Ovary (tissue), 7 donors: ENCODE measurements at regions not wholly inside any gene's neighbourhood (a gene's known extent, or its start where the extent isn't known, plus 50 kb on each side); places are given as distances from the start of the nearest gene placed in this dataset.
"Not testable (repeated sequence)": the region's sequence is repeated elsewhere in the genome, so short reads cannot be mapped to it uniquely, and the experiment has no call there.

Experiments
- DNase-seq, 5 donors: peaks; one replicate each; pipeline ENCODE4 v3.0.0-alpha.2; 2019 to 2020
- H3K27ac ChIP-seq, 2 donors: fragments of 200-600 bp; one replicate each; pipeline versions ENCODE4 v1.5.1 to v1.8.0; 2019 to 2022
- H3K27me3 ChIP-seq: fragments of 200-600 bp; one replicate; pipeline ENCODE4 v1.8.0; 2022
- H3K36me3 ChIP-seq: fragments of 200-600 bp; sonication (generic); one replicate; pipeline ENCODE4 v1.5.1; 2019
- H3K4me1 ChIP-seq: one replicate; pipeline ENCODE4 v1.8.1; 2013; ENCODE audit warnings: mild to moderate bottlenecking, moderate library complexity; ENCODE audit not compliant: insufficient read depth
- H3K4me3 ChIP-seq: fragments of 200-600 bp; sonication (generic); one replicate; pipeline ENCODE4 v1.5.1; 2017
- H3K9me3 ChIP-seq, 2 donors: fragments of 200-600 bp in 1 of 2; sonication (generic) in 1 of 2; one replicate each; pipeline versions ENCODE4 v1.5.1 to v1.8.1; 2013 to 2019; ENCODE audit warnings: mild to moderate bottlenecking in 1 of 2, moderate library complexity in 1 of 2
- EP300 ChIP-seq: sonication (generic); formaldehyde crosslinking; IDR thresholded peaks from one replicate; pipeline ENCODE4 v1.6.1; 2017; ENCODE audit warnings: antibody characterized with exemption
- POLR2A ChIP-seq: fragments of 450-650 bp; IDR thresholded peaks from one replicate; pipeline ENCODE4 v1.6.1; 2017; ENCODE audit warnings: antibody characterized with exemption, mild to moderate bottlenecking, moderate library complexity
- WGBS, 3 donors: extraction: QIAGEN DNeasy Blood & Tissue Kit in 1 of 3; methylation state at CpG; one replicate each; pipeline versions ENCODE4 v1.1.5 to v1.1.7; 2013 to 2017; 5-methylcytosine and 5-hydroxymethylcytosine counted together
- intact Hi-C, 4 donors: fragments of 100-400 bp; cut with DNase I; formaldehyde crosslinking; loops; one replicate each; pipeline versions ENCODE4 v1.11.0 to v1.15.1; 2022 to 2023
- TF ChIP-seq, protein P1 (sequence below), 3 donors: fragments of 450-650 bp in 2 of 3; fragments of 200-600 bp in 1 of 3; IDR thresholded peaks; one replicate each; pipeline versions ENCODE4 v1.5.1 to v1.8.0; 2016 to 2022; ENCODE audit warnings: antibody characterized with exemption in 3 of 3, mild to moderate bottlenecking in 1 of 3
- donor health status: DM: no; HTN: no; CAD: no; lungs with moderate emphysema.
- donor health status: DM: no; HTN: no; CAD: no.
- donor health status: Bipolar disorder and iron deficiency.
- donor health status: DM: no; HTN: no; CAD: no.
- donor health status: DM: yes; HTN: yes; CAD: no.

DNA sequence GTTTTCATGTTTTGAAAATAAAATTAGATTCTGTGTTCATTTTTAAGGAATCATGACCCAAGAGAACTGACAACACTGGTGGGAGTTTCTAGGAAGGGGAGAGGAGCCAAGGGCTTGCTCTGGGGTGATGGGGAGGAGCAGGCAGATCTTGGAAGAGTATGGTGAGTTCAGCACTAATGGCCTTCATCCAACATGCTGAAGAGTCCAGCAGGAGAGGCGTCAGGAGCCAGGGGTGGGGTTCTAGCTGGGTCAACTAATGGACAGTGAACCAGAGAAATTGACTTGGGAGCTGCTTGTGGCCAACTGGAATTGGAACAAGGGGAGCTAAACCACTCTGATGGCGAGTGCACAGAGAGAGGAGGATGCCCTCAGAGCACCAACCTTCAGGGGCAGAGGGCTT is 107.1 kb downstream of the MRPL14 start:
- 42 to 45% (median 44%) methylated on average over 2 of the region's 2 CpGs for WGBS, 3 donors
- TF ChIP-seq, protein P1, sequence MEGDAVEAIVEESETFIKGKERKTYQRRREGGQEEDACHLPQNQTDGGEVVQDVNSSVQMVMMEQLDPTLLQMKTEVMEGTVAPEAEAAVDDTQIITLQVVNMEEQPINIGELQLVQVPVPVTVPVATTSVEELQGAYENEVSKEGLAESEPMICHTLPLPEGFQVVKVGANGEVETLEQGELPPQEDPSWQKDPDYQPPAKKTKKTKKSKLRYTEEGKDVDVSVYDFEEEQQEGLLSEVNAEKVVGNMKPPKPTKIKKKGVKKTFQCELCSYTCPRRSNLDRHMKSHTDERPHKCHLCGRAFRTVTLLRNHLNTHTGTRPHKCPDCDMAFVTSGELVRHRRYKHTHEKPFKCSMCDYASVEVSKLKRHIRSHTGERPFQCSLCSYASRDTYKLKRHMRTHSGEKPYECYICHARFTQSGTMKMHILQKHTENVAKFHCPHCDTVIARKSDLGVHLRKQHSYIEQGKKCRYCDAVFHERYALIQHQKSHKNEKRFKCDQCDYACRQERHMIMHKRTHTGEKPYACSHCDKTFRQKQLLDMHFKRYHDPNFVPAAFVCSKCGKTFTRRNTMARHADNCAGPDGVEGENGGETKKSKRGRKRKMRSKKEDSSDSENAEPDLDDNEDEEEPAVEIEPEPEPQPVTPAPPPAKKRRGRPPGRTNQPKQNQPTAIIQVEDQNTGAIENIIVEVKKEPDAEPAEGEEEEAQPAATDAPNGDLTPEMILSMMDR (IDR thresholded peaks at IDR 0.05) = no peak
- no peak for TF ChIP-seq EP300
- TF ChIP-seq POLR2A = no peak
- peak; percentile 33 to 67 (median 49) for DNase-seq
- H3K4me3 ChIP-seq = no peak overlapping the region
- intact Hi-C loops = no loop called here
- no peaks in the 10 kb centered on the region for H3K36me3 ChIP-seq
- peaks cover 2% of the 10 kb centered on the region for H3K4me1 ChIP-seq
- no peak overlapping the region for H3K27ac ChIP-seq
- no peaks in the 10 kb centered on the region for H3K27me3 ChIP-seq
- no peaks in the 10 kb centered on the region for H3K9me3 ChIP-seq

DNA sequence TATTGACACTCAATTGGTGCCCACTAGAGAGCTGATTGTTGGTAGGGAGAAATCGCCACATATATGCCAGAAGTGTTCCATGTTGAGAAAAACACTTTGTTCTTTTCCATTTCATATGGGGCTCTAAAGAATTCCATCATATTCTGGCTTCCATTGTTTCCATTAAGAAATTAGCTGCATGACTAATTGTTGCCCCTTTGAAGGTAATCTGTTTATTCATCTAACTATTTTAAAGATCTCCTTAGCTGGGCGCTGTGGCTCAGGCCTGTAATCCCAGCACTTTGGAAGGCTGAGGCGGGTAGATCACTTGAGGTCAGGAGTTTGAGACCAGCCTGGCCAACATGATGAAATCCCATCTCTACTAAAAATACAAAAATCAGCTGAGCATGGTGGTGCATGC is 109.9 kb downstream of the MRPL14 start:
- H3K27ac ChIP-seq, H3K27me3 ChIP-seq, intact Hi-C loops, H3K4me3 ChIP-seq, H3K9me3 ChIP-seq, DNase-seq, H3K4me1 ChIP-seq, H3K36me3 ChIP-seq: not testable (repeated sequence)
- WGBS, 3 donors = 93 to 97% (median 94%) methylated on average over 3 of the region's 3 CpGs

DNA sequence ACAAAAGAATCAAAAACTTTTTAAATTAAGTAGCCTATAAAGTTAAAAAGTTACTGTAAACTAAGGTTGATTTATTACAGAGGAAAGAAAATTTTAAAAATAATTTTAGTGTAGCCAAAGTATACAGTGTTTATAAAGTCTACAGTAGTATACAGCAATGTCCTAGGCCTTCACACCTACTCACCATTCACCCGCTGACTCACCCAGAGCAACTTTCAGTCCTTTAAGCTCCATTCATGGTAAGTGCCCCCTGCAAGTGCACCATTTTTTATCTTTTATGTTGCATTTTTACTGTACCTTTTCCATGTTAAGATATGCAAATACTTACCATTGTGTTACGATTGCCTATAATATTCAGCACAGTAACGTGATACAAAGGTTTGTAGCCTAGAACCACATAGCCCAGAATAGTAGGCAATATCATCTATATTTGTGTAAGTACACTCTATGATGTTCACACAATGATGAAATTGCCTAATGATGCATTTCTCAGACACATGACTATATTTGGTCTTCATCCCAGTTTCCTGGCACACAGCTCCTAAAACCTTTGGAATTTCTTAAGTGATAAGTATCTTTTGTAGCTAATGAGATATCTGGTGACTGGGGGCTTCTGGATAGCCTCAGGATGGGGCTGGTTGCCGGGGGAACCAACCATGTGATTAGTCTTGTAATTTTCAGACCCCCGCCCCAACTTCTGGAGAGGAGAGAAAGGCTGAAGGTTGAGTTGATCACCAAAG is 111.0 kb downstream of the MRPL14 start:
- DNase-seq = no peak

DNA sequence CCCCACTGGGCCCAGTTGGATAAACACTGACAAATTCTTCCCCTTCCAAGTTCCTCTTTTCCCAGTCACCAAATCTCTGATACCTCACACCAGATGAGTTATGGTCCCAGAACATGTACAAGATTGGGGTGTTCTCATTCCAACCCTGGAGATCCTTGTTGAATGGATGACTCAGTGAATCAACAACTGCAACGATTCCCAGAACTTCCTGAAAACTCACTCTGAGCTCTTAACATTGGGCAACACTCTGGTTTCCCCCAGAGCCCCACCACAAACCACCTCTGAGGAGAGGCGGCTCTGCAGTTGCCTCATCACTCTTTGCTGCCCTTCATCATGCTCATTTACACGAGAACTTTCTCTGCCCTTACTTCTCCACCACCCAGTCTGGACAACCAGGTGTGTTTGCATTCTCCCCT is 115.2 kb downstream of the MRPL14 start:
- Histone ChIP-seq H3K4me1 (no peaks in the 10 kb centered on the region), H3K27me3 (no peaks in the 10 kb centered on the region), H3K4me3 (no peak overlapping the region), H3K27ac (no peak overlapping the region), H3K9me3 (no peaks in the 10 kb centered on the region), H3K36me3 (no peaks in the 10 kb centered on the region)
- TF ChIP-seq EP300 (no peak), POLR2A (no peak)
- TF ChIP-seq, protein P1 (IDR thresholded peaks at IDR 0.05) = no peak
- DNase-seq = no peak
- 78 to 90% (median 84%) methylated on average over 3 of the region's 3 CpGs for WGBS, 3 donors
- intact Hi-C loops = no loop called here

More for the DNA sequence above, 111.0 kb downstream of the MRPL14 start:
- Histone ChIP-seq H3K36me3 (no peaks in the 10 kb centered on the region), H3K4me3 (no peak overlapping the region), H3K4me1 (no peaks in the 10 kb centered on the region), H3K27ac (no peak overlapping the region), H3K27me3 (no peaks in the 10 kb centered on the region), H3K9me3 (no peaks in the 10 kb centered on the region)
- WGBS, 3 donors = 91 to 94% (median 93%) methylated on average over 5 of the region's 5 CpGs
- no peak for TF ChIP-seq POLR2A
- no peak for TF ChIP-seq EP300
- TF ChIP-seq, protein P1 (IDR thresholded peaks at IDR 0.05) = no peak
- intact Hi-C loops = no loop called here

DNA sequence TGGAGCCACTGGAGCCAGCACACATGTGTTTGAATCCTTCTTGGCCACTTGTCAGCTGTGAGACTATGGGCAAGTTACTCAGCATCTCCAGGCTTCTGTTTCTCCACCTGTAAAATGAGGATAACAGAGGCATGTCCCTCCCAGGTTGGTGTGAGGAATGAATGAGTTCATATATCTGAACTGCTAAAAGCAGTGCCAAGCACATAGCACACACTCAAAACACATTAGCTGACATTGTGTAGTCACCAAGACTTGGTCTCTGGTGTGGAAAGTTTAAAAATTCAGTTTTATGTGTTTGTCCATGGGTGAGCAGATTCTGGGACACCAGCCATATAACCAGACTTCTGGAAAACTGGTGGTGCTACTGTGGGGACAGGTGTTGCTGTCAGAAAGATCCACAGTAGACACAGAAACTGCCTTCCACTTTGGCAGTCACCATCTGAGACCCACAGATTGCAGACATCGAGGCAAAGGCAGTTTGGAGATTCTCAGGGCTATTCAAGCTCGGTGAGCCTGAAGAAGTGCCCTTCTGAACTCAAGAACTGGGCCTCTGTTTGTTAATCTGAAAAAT is 115.8 kb downstream of the MRPL14 start:
- intact Hi-C loops = no loop called here
- H3K4me1 ChIP-seq = no peaks in the 10 kb centered on the region
- no peaks in the 10 kb centered on the region for H3K9me3 ChIP-seq
- H3K27ac ChIP-seq = no peak overlapping the region
- TF ChIP-seq EP300 (no peak), POLR2A (no peak)
- TF ChIP-seq, protein P1 (IDR thresholded peaks at IDR 0.05) = no peak
- no peak overlapping the region for H3K4me3 ChIP-seq
- H3K36me3 ChIP-seq = no peaks in the 10 kb centered on the region
- DNase-seq = no peak
- WGBS, 3 donors = 85 to 89% (median 86%) methylated on average over 2 of the region's 2 CpGs
- H3K27me3 ChIP-seq = no peaks in the 10 kb centered on the region
